GM18858 (cell line): ENCODE measurements at regions not wholly inside any gene's neighbourhood (a gene's known extent, or its start where the extent isn't known, plus 50 kb on each side); places are given as distances from the start of the nearest gene placed in this dataset.
"Not testable (repeated sequence)": the region's sequence is repeated elsewhere in the genome, so short reads cannot be mapped to it uniquely, and the experiment has no call there.

Experiments used
- ATAC-seq: cut with Tn5 transposase; IDR thresholded peaks from one replicate; pipeline ENCODE4 v1.9.1; 2021; ENCODE audit not compliant: unreplicated experiment

GRCh38 chr6:119683671-119684070 is 334.1 kb upstream of the MAN1A1 start:
- ATAC-seq: no peak

- no peak for ATAC-seq
Measured at GRCh38 chr6:119683031-119683430, 333.5 kb upstream of the MAN1A1 start.

- no peak for ATAC-seq
Measured at GRCh38 chr6:119678961-119679360, 329.4 kb upstream of the MAN1A1 start.

DNA sequence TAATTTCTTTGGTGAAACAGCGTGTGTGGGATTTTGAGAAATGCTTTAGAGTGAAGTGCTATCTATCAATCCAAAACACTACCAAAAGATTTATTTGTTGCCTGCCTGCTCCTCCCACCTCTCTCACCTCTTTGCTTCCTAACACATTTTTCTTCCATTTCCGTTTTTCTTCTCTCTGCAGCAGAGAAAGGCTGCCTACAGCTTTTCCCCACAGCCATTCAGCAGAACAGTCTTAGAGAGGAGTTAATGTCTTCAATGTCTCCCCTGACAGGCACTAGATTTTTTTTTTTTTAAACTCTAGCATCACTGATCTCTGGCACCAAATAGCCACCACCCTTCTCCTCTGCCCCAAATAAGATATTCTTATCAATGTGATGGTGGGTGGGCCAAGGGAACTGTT is 327.8 kb upstream of the MAN1A1 start:
- no peak for ATAC-seq

DNA sequence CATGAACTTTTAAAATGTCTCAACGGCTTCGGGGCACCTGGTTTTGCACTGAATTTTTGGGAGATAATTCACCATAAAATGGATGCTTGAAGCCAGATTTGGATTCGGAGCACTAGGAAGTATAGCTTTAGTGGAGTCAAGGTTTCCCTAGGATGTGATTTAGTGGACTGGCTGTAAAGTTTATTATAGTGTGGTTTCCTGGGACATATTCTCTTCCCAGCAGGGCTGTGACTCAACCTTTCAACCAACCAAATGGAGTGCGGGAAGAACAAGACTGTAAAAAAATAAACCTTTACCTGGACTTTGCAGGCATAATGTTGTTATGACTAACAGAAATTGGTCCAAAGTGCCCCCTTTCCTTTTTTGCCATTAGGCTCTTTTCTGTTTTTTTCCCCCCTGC is 327.4 kb upstream of the MAN1A1 start:
- no peak for ATAC-seq

GRCh38 chr6:119676230-119676629 is 326.7 kb upstream of the MAN1A1 start:
- no peak for ATAC-seq

GRCh38 chr6:119673741-119674140 is 324.2 kb upstream of the MAN1A1 start:
- no peak for ATAC-seq

DNA sequence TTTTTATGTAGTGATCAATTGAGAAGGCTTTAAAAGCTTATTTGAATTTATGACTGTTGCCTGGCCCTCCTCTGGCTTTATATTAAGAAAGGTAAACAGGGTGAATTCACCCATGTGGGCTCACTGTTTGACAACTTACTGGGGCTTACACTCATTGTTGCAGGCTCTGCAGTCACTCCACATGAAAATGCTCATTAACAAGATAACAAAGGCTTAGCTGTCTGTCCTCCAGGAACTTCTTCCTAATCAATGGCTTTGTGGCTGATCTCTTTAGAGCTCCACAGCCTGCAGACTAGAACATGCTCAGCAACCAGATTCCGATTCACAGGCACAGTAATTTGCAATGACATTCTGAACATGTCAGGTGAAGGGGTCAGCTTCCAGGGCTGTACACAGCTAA is 323.2 kb upstream of the MAN1A1 start:
- no peak for ATAC-seq

GRCh38 chr6:119671105-119671504 is 321.5 kb upstream of the MAN1A1 start:
- no peak for ATAC-seq

DNA sequence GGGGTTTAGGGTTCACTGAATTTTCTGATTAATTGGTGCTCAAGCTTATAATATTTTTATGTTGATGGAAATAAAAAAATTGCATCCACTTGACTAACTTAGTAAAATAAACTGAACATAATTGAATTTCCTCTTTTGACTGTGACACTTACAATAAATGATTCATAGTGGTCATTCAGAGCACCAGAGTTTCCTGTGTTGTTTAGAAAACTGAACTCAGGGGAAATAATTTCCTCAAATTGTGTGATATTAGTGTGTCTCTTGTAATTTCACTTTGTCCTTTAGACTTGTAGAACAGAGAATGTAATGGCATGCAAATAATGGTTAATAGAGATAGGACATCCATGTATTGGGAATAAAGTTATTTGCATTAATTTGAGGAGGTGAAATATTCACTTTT is 319.7 kb upstream of the MAN1A1 start:
- ATAC-seq: no peak

- ATAC-seq: not testable (repeated sequence)
Measured at GRCh38 chr6:119665432-119665831, 315.9 kb upstream of the MAN1A1 start.

GRCh38 chr6:119661628-119662027 is 312.1 kb upstream of the MAN1A1 start:
- ATAC-seq: no peak

- ATAC-seq: no peak
Measured at GRCh38 chr6:119661078-119661477, 311.5 kb upstream of the MAN1A1 start.

DNA sequence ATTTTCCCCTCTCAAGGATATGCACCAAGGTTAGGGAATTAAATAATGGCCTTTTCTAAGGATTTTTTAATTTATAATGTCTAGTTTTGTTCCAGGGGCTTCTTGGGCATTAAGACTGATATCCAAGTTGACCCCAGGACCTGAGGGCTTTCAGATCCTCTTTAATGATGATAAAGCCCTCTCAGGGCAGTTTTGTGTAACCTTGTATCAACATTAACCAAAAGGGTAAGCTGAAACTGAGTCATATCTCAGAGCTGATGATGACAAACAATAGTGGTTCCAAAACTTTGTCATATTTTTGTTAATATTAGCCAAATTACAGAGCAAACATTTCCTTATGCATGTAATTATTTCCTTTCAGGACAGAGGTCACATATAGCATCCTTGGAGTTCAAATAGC is 309.4 kb upstream of the MAN1A1 start:
- ATAC-seq: no peak

GRCh38 chr6:119655124-119655523 is 305.6 kb upstream of the MAN1A1 start:
- ATAC-seq: no peak

DNA sequence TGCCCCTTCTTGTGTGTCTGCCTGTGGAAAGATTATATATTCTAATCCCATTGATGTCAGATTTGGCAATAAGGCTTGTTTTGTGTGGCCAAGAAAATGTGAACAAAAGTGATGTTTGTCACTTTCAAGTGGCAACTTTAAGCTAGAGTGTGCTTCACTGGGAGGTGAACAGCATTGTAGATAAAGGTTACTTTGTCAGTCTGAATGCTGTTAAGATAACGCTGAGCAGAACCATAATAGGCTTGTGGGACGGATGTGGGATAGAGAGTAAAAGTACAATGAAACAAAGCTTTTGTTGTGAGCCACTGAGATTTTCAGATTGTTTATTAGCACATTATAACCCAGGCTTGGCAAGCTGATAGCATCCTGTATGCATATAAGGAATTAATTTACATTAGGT is 303.8 kb upstream of the MAN1A1 start:
- no peak for ATAC-seq

GRCh38 chr6:119649531-119649930 is 300.0 kb upstream of the MAN1A1 start:
- no peak for ATAC-seq

GRCh38 chr6:119647309-119647708 is 297.7 kb upstream of the MAN1A1 start:
- ATAC-seq: no peak

DNA sequence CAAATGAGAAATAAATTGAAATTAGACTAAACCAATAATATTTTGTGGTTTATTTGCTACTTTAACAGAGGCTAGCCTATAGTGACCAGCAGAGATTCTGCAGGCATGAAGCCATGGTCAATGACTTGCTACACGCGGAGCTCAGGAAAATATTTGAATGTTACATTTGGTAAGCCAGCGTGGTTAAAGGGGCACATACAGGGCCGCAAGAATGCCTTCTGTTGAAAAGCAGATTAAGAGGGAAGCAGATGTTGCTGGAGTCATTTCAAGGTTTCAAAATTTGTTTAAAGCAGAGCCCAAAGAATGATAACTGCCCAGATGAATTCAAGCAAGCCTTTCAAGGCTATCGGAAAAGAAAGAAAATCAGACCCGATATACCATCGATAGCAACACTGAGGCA is 294.3 kb upstream of the MAN1A1 start:
- ATAC-seq: no peak

- no peak for ATAC-seq
Measured at GRCh38 chr6:119637768-119638167, 288.2 kb upstream of the MAN1A1 start.

DNA sequence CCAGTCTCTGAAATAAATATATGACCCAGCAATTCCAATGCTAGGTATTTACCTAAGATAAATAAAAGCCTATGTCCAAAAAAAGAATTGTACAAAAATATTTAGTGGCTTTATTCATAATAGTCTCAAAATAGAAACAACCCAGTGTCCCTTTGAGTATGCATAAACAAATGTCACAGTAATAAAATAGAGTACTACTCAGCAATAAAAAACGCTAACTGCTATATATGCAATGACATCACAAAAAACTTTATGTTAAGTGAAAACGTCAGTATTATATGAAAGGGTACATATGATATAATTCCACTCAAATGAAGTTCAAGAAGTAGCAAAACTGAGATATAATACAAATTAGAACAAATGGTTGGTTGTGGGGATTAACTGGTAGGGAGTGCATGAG is 286.5 kb upstream of the MAN1A1 start:
- ATAC-seq: no peak

DNA sequence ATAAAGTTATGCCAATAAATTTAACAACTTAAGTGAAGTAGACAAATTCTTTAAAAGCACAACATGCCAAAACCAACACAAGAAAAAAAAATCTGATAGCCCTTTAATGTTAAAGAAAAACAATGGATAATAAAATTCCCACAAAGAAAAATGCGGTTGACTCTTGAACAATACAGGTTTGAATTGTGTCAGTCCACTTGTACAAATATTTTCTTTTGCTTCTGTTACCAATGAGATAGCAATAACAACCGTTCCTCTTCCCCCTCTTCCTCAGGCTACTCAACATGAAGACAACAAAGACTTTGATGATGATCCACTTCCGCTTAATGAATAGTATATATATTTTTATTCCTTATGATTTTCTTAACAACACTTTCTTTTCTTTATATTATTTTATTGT is 283.9 kb upstream of the MAN1A1 start:
- no peak for ATAC-seq

GRCh38 chr6:119630561-119631192 is 281.1 kb upstream of the MAN1A1 start:
- ATAC-seq: no peak
